GM06990 (cell line): ENCODE measurements at regions not wholly inside any gene's neighbourhood (a gene's known extent, or its start where the extent isn't known, plus 50 kb on each side); places are given as distances from the start of the nearest gene placed in this dataset.
"Not testable (repeated sequence)": the region's sequence is repeated elsewhere in the genome, so short reads cannot be mapped to it uniquely, and the experiment has no call there.

ENCODE experiments used
- DNase-seq: peaks from one replicate; pipeline ENCODE4 v3.0.0-alpha.2; 2011; ENCODE audit not compliant: insufficient read length; ENCODE audit errors: extremely low read depth
- H3K27me3 ChIP-seq: replicated peaks from 2 replicates; pipeline ENCODE4 v1.6.0; 2011; ENCODE audit warnings: low read length; ENCODE audit not compliant: control insufficient read depth, insufficient read depth
- H3K36me3 ChIP-seq: 2 replicates; pipeline ENCODE4 v1.5.1; 2011; ENCODE audit warnings: low read length; ENCODE audit not compliant: control insufficient read depth, insufficient read depth
- H3K4me3 ChIP-seq: replicated peaks from 2 replicates; pipeline ENCODE4 v1.5.1; 2011; ENCODE audit warnings: low read depth, mild to moderate bottlenecking, control low read depth, low read length
- TF ChIP-seq, protein P1 (sequence below): IDR thresholded peaks from 2 replicates; pipeline ENCODE4 v1.5.1; 2011; ENCODE audit warnings: low read length, control low read depth, mild to moderate bottlenecking, inconsistent platforms; ENCODE audit not compliant: insufficient read depth, poor library complexity, severe bottlenecking

DNA sequence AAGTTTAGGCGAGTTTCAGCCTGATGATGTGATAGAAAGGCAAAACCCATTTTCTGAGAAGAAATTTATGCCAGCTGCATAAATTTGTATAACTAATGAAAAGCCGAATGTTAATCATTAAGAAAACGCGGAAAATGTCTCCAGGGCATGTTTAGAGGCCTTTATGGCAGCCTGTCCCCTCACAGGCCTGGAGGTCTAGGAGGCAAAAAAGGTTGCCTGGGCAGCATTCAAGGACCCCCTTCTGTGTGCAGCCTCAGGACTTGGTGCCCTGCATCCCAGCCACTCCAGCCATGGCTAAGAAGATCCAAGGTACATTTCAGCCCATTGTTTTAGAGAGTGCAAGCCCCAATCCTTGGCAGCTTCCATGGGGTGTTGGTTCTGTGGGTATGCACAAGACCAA lies 614.2 kb downstream of the SLITRK5 start:
- Histone ChIP-seq H3K27me3 (no peaks in the 10 kb centered on the region), H3K4me3 (no peak overlapping the region), H3K36me3 (no peaks in the 10 kb centered on the region)
- TF ChIP-seq, protein P1, sequence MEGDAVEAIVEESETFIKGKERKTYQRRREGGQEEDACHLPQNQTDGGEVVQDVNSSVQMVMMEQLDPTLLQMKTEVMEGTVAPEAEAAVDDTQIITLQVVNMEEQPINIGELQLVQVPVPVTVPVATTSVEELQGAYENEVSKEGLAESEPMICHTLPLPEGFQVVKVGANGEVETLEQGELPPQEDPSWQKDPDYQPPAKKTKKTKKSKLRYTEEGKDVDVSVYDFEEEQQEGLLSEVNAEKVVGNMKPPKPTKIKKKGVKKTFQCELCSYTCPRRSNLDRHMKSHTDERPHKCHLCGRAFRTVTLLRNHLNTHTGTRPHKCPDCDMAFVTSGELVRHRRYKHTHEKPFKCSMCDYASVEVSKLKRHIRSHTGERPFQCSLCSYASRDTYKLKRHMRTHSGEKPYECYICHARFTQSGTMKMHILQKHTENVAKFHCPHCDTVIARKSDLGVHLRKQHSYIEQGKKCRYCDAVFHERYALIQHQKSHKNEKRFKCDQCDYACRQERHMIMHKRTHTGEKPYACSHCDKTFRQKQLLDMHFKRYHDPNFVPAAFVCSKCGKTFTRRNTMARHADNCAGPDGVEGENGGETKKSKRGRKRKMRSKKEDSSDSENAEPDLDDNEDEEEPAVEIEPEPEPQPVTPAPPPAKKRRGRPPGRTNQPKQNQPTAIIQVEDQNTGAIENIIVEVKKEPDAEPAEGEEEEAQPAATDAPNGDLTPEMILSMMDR = no peak
- no peak for DNase-seq

DNA sequence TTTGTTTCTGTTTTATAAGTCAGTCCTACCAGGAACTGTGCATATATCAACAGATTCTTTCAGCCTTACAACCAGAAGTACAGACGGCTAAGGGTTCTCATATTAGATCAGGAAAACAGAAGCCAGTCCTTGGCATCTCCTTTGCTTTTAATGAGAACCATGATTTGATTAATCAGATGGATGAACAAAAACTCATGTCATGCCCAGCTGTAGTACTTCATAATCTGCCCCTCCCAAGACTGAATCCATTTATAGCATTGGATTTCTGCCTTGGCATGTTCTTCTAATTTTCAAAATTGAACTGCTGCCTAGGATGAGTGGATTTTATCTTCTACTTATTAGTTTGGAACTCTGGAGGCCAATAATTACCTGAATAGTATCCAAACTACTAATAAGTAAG lies 617.2 kb downstream of the SLITRK5 start:
- Histone ChIP-seq H3K36me3 (no peaks in the 10 kb centered on the region), H3K27me3 (no peaks in the 10 kb centered on the region), H3K4me3 (no peak overlapping the region)
- DNase-seq = no peak
- TF ChIP-seq, protein P1 = no peak

DNA sequence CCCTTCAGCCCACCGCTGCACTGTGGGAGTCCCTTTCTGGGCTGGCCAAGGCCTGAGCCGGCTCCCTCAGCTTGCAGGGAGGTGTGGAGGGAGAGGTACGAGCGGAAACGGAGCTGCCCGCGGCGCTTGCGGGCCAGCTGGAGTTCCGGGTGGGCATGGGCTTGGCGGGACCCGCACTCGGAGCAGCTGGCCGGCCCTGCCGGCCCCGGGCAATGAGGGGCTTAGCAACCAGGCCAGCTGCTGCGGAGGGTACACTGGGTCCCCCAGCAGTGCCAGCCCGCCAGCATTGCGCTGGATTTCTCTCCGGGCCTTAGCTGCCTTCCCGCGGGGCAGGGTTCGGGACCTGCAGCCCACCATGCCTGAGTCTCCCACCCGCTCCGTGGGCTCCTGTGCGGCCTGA lies 620.6 kb downstream of the SLITRK5 start:
- H3K27me3 ChIP-seq, H3K36me3 ChIP-seq, H3K4me3 ChIP-seq, DNase-seq: not testable (repeated sequence)

DNA sequence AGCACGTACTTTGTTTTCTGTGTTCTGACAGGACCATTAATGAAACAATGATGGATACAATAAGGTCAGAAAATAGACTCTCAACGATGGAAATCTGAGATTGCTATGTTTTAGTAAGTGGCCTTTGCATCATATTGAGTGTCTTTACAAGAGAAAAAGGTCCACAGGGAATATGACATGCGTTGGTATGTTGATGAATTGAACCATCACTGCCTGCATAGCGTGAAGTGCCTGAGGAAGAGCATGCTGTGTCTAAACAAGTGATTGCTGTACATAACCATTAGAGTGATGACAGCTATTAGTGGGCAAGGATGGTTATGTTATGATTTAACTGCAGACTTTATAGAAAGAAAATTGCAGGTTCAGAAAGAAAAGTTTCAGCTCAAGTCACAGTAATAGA lies 623.2 kb downstream of the SLITRK5 start:
- no peak for DNase-seq
- no peak overlapping the region for H3K4me3 ChIP-seq
- H3K27me3 ChIP-seq = no peaks in the 10 kb centered on the region
- no peaks in the 10 kb centered on the region for H3K36me3 ChIP-seq
- TF ChIP-seq, protein P1 = no peak

DNA sequence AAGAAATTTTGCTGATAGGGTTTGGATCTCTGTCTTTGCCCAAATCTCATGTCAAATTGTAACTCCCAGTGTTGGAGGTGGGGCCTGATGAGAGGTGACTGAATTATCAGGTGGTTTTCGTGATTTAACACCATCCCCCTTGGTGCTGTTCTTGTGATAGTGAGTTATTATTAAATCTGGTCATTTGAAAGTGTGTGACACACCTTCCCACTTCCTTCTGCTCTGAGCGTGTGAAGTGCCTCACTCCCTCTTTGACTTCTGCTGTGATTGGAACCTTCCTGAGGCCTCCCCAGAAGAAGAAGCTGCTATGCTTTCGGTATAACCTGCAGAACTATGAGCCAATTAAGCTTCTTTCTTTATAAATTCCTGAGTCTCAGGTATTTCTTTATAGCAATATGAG lies 632.0 kb downstream of the SLITRK5 start:
- Histone ChIP-seq H3K27me3 (no peaks in the 10 kb centered on the region), H3K36me3 (no peaks in the 10 kb centered on the region), H3K4me3 (no peak overlapping the region)
- no peak for DNase-seq
- TF ChIP-seq, protein P1 = no peak

DNA sequence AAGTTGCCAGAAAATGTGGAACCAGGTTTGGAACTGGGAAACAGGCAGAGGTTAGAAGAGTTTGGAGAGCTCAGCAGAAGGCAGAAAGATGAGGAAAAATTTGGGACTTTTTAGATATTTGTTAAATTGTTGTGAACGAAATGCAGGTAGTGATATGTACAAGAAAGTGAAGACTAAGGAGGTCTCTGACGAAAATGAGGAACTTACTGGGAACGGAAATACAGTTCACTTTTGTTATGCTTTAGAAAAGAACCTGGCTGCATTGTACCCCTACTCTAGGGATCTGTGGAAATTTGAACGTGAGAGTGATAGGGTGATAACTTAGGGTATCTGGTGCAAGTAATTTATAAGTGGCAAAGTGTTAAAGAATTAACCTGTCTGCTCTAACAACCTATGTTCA lies 632.4 kb downstream of the SLITRK5 start:
- no peak overlapping the region for H3K4me3 ChIP-seq
- H3K27me3 ChIP-seq = no peaks in the 10 kb centered on the region
- H3K36me3 ChIP-seq = no peaks in the 10 kb centered on the region
- TF ChIP-seq, protein P1 = no peak
- no peak for DNase-seq
